Stimulated activated CD4-positive, alpha-beta T cell treated with anti-CD3 and anti-CD28 coated beads, Interleukin-2, amount 100 ng/mL, for 24 hours (primary cell): ENCODE measurements at regions not wholly inside any gene's neighbourhood (a gene's known extent, or its start where the extent isn't known, plus 50 kb on each side); places are given as distances from the start of the nearest gene placed in this dataset.

Experiments used
- DNase-seq, 2 donors: peaks; one replicate each; pipeline ENCODE4 v3.0.0-alpha.2; 2020

- DNase-seq: no peak
Measured at GRCh38 chr14:25134184-25134583, 84.2 kb upstream of the STXBP6 start.

- DNase-seq: peak; percentile 50 to 55
Measured at GRCh38 chr14:25132732-25133422, 82.9 kb upstream of the STXBP6 start.

GRCh38 chr14:25132094-25132493, 82.1 kb upstream of the STXBP6 start:
- DNase-seq: no peak

GRCh38 chr14:25122843-25123242, 72.9 kb upstream of the STXBP6 start:
- no peak for DNase-seq

- no peak for DNase-seq
Measured at GRCh38 chr14:25122211-25122610, 72.3 kb upstream of the STXBP6 start.

GRCh38 chr14:25121337-25122129, 71.6 kb upstream of the STXBP6 start:
- no peak for DNase-seq

- DNase-seq: no peak
Measured at GRCh38 chr14:25120261-25120660, 70.3 kb upstream of the STXBP6 start.

GRCh38 chr14:25118671-25119070, 68.7 kb upstream of the STXBP6 start:
- DNase-seq: no peak

- DNase-seq: no peak
Measured at GRCh38 chr14:25117342-25117741, 67.4 kb upstream of the STXBP6 start.

GRCh38 chr14:25116607-25117006, 66.7 kb upstream of the STXBP6 start:
- DNase-seq: no peak

- no peak for DNase-seq
Measured at GRCh38 chr14:25113394-25113793, 63.4 kb upstream of the STXBP6 start.

- no peak for DNase-seq
Measured at GRCh38 chr14:25111061-25111601, 61.2 kb upstream of the STXBP6 start.

- no peak for DNase-seq
Measured at GRCh38 chr14:25110106-25110505, 60.2 kb upstream of the STXBP6 start.

- DNase-seq: no peak
Measured at GRCh38 chr14:25108959-25109358, 59.0 kb upstream of the STXBP6 start.

GRCh38 chr14:25108291-25108690, 58.3 kb upstream of the STXBP6 start:
- DNase-seq: no peak

GRCh38 chr14:25103820-25104219, 53.9 kb upstream of the STXBP6 start:
- DNase-seq: no peak

GRCh38 chr14:25103271-25103670, 53.3 kb upstream of the STXBP6 start:
- DNase-seq: no peak

GRCh38 chr14:25102788-25103187, 52.8 kb upstream of the STXBP6 start:
- no peak for DNase-seq

GRCh38 chr14:25101276-25101675, 51.3 kb upstream of the STXBP6 start:
- DNase-seq: no peak
